Panc1 (cell line): ENCODE measurements at regions not wholly inside any gene's neighbourhood (a gene's known extent, or its start where the extent isn't known, plus 50 kb on each side); places are given as distances from the start of the nearest gene placed in this dataset.

Source experiments
- ATAC-seq: fragments of 200-7000 bp; cut with Tn5 transposase; 2 replicates; pipeline ENCODE4 v1.9.1; 2020; ENCODE audit warnings: mild to moderate bottlenecking, moderate library complexity
- BruUV-seq: library from RNA; stranded (reverse); fragments of 400-500 nt; replicated peaks from 2 replicates; lab custom pipeline; 2021; lab: Mats Ljungman, UMichigan
- CTCF ChIA-PET: fragments of 300-600 bp; sonication (Branson Sonifier 250); formaldehyde crosslinking; loops from one replicate; lab custom pipeline; 2022; ENCODE audit warnings: antibody characterized with exemption; lab: Charles Lee
- POLR2A ChIA-PET: fragments of 300-600 bp; sonication (Branson Sonifier 250); formaldehyde crosslinking; loops from one replicate; lab custom pipeline; 2022; ENCODE audit warnings: antibody characterized with exemption; lab: Charles Lee
- DNase-seq: peaks from one replicate; pipeline ENCODE4 v3.0.0-alpha.2; 2010; ENCODE audit warnings: low read depth, low spot score
- H3K27ac ChIP-seq: 2 replicates; pipeline ENCODE4 v1.5.1; 2011; ENCODE audit warnings: mild to moderate bottlenecking, low read length, inconsistent platforms
- H3K27me3 ChIP-seq: fragments of 200-500 bp; sonication (Bioruptor generic); 2 replicates; pipeline ENCODE4 v1.6.0; 2014; ENCODE audit warnings: low read length, inconsistent platforms; ENCODE audit not compliant: control insufficient read depth, insufficient read depth
- H3K36me3 ChIP-seq: fragments of 200-500 bp; sonication (Bioruptor generic); 2 replicates; pipeline ENCODE4 v1.5.1; 2014; ENCODE audit warnings: inconsistent platforms, mild to moderate bottlenecking, low read length, moderate library complexity; ENCODE audit not compliant: control insufficient read depth, insufficient read depth
- H3K4me1 ChIP-seq: 2 replicates; pipeline ENCODE4 v1.5.1; 2011; ENCODE audit warnings: inconsistent platforms, mild to moderate bottlenecking, low read length, moderate library complexity; ENCODE audit not compliant: control insufficient read depth, insufficient read depth
- H3K4me3 ChIP-seq, 2 experiments: 2 replicates each; pipeline ENCODE4 v1.5.1; 2011 to 2012; ENCODE audit warnings: low read depth in 2 of 2, low read length in 2 of 2, mild to moderate bottlenecking in 2 of 2, inconsistent platforms in 1 of 2, moderate library complexity in 1 of 2
- H3K9me3 ChIP-seq: fragments of 200-500 bp; sonication (Bioruptor generic); 2 replicates; pipeline ENCODE4 v1.5.1; 2014; ENCODE audit warnings: low read depth, mild to moderate bottlenecking, inconsistent platforms, low read length, moderate library complexity; ENCODE audit not compliant: control insufficient read depth, insufficient read depth
- POLR2AphosphoS5 ChIP-seq: IDR thresholded peaks from 2 replicates; pipeline ENCODE4 v1.6.1; 2012; ENCODE audit warnings: mild to moderate bottlenecking, low read depth, low read length, moderate library complexity
- SIN3A ChIP-seq: IDR thresholded peaks from 2 replicates; pipeline ENCODE4 v1.6.1; 2012; ENCODE audit warnings: low read depth, mild to moderate bottlenecking, low read length, moderate library complexity, borderline replicate concordance; ENCODE audit not compliant: insufficient read depth
- TCF7L2 ChIP-seq: IDR thresholded peaks from 2 replicates; pipeline ENCODE4 v1.6.1; 2011; ENCODE audit warnings: mild to moderate bottlenecking, low read depth, low read length, inconsistent platforms
- in situ Hi-C: cut with HindIII; loops from 2 replicates; pipeline ENCODE4 v1.10.0; 2016; ENCODE audit warnings: low sequenced_read_pairs, low pct_unique_long_range_greater_than_20kb
- intact Hi-C: fragments of 100-400 bp; cut with micrococcal nuclease; formaldehyde crosslinking; loops from one replicate; pipeline ENCODE4 v1.10.0; 2022; ENCODE audit not compliant: unreplicated experiment
- TF ChIP-seq, protein P1 (sequence below), 2 experiments: IDR thresholded peaks; 2 replicates each; pipeline ENCODE4 v1.6.1; 2011 to 2012; ENCODE audit warnings: low read depth in 2 of 2, control low read depth in 1 of 2, low read length in 1 of 2, mild to moderate bottlenecking in 1 of 2, moderate library complexity in 1 of 2; ENCODE audit not compliant: insufficient read depth in 1 of 2
- TF ChIP-seq, protein P2 (sequence below): fragments of 450-650 bp; IDR thresholded peaks from 2 replicates; pipeline ENCODE4 v1.5.1; 2017; ENCODE audit warnings: mild to moderate bottlenecking

DNA sequence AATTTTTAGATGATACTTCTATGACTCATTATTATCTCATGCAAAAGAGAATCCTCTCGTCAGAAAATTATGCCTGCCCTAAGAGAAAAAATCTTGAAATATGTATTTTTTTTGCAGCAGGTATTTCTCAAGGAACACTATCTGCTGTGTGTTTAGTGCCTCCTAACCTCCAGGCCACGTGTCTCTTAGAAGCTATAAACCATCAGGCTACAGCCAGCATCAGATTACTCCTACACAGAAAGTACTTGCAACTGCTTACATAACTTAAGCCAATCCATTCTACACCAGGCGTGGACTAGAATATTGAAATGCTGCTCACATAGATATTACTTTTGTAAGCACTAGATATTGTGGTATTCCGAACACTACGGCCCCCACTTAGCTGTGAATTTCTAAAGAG is 933.4 kb downstream of the PLA2G4A start:
- no peak overlapping the region for H3K27ac ChIP-seq
- DNase-seq (no peak), ATAC-seq (no peak)
- H3K27me3 ChIP-seq: no peaks in the 10 kb centered on the region
- TF ChIP-seq, protein P1, sequence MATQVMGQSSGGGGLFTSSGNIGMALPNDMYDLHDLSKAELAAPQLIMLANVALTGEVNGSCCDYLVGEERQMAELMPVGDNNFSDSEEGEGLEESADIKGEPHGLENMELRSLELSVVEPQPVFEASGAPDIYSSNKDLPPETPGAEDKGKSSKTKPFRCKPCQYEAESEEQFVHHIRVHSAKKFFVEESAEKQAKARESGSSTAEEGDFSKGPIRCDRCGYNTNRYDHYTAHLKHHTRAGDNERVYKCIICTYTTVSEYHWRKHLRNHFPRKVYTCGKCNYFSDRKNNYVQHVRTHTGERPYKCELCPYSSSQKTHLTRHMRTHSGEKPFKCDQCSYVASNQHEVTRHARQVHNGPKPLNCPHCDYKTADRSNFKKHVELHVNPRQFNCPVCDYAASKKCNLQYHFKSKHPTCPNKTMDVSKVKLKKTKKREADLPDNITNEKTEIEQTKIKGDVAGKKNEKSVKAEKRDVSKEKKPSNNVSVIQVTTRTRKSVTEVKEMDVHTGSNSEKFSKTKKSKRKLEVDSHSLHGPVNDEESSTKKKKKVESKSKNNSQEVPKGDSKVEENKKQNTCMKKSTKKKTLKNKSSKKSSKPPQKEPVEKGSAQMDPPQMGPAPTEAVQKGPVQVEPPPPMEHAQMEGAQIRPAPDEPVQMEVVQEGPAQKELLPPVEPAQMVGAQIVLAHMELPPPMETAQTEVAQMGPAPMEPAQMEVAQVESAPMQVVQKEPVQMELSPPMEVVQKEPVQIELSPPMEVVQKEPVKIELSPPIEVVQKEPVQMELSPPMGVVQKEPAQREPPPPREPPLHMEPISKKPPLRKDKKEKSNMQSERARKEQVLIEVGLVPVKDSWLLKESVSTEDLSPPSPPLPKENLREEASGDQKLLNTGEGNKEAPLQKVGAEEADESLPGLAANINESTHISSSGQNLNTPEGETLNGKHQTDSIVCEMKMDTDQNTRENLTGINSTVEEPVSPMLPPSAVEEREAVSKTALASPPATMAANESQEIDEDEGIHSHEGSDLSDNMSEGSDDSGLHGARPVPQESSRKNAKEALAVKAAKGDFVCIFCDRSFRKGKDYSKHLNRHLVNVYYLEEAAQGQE (IDR thresholded peaks at IDR 0.05; ENCODE audit: insufficient read depth in 1 of 2, low read depth in 2 of 2, low read length in 1 of 2): no peak
- no peak for TF ChIP-seq POLR2AphosphoS5
- no peak for TF ChIP-seq TCF7L2
- TF ChIP-seq, protein P2, sequence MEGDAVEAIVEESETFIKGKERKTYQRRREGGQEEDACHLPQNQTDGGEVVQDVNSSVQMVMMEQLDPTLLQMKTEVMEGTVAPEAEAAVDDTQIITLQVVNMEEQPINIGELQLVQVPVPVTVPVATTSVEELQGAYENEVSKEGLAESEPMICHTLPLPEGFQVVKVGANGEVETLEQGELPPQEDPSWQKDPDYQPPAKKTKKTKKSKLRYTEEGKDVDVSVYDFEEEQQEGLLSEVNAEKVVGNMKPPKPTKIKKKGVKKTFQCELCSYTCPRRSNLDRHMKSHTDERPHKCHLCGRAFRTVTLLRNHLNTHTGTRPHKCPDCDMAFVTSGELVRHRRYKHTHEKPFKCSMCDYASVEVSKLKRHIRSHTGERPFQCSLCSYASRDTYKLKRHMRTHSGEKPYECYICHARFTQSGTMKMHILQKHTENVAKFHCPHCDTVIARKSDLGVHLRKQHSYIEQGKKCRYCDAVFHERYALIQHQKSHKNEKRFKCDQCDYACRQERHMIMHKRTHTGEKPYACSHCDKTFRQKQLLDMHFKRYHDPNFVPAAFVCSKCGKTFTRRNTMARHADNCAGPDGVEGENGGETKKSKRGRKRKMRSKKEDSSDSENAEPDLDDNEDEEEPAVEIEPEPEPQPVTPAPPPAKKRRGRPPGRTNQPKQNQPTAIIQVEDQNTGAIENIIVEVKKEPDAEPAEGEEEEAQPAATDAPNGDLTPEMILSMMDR: no peak
- no peak for TF ChIP-seq SIN3A
- no peaks in the 10 kb centered on the region for H3K9me3 ChIP-seq
- BruUV-seq: no TSS peak
- ChIA-PET POLR2A (no interaction called here), CTCF (no interaction called here)
- in situ Hi-C loops (no loop called here), intact Hi-C loops (no loop called here)
- H3K4me1 ChIP-seq: no peaks in the 10 kb centered on the region
- no peaks in the 10 kb centered on the region for H3K36me3 ChIP-seq
- no peak overlapping the region for H3K4me3 ChIP-seq

- ChIA-PET POLR2A (no interaction called here), CTCF (no interaction called here)
- in situ Hi-C loops (no loop called here), intact Hi-C loops (no loop called here)
- Histone ChIP-seq H3K27ac (no peak overlapping the region), H3K4me3 (no peak overlapping the region), H3K9me3 (no peaks in the 10 kb centered on the region), H3K27me3 (no peaks in the 10 kb centered on the region), H3K4me1 (no peaks in the 10 kb centered on the region), H3K36me3 (no peaks in the 10 kb centered on the region)
- ATAC-seq (no peak), DNase-seq (no peak)
- TF ChIP-seq POLR2AphosphoS5: no peak
- TF ChIP-seq, protein P2: no peak
- no peak for TF ChIP-seq SIN3A
- TF ChIP-seq, protein P1 (IDR thresholded peaks at IDR 0.05; ENCODE audit: insufficient read depth in 1 of 2, low read depth in 2 of 2, low read length in 1 of 2): no peak
- no peak for TF ChIP-seq TCF7L2
- BruUV-seq: no TSS peak
These were observed 934.7 kb downstream of the PLA2G4A start for GRCh38 chr1:187763465-187763864.
